GM18520 (cell line): ENCODE measurements at regions not wholly inside any gene's neighbourhood (a gene's known extent, or its start where the extent isn't known, plus 50 kb on each side); places are given as distances from the start of the nearest gene placed in this dataset.
"Not testable (repeated sequence)": the region's sequence is repeated elsewhere in the genome, so short reads cannot be mapped to it uniquely, and the experiment has no call there.

Source experiments
- ATAC-seq: cut with Tn5 transposase; IDR thresholded peaks from one replicate; pipeline ENCODE4 v1.9.1; 2021; ENCODE audit not compliant: unreplicated experiment

GRCh38 chrX:84856791-84857190 lies 146.9 kb upstream of the APOOL start:
- ATAC-seq = not testable (repeated sequence)

DNA sequence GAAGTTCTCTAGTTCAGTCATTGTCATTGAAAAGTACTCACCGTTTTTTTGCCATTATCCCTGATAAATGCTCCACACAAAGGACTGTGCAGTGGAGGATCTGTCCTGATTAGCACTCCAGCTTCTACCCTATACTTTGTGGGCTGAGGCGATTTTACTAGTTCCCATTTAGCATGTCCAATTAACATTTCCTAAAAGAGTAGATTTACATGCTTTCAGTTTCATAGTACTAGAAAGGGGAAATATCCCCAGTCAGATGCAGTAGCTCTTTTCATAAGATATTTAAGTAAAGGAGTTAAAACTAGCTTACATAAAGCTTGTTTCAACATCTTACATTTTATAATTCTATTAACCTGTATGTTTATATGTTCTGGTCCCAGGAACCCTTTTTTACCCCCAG lies 144.9 kb upstream of the APOOL start:
- not testable (repeated sequence) for ATAC-seq

GRCh38 chrX:84865113-84865512 lies 138.6 kb upstream of the APOOL start:
- no peak for ATAC-seq

DNA sequence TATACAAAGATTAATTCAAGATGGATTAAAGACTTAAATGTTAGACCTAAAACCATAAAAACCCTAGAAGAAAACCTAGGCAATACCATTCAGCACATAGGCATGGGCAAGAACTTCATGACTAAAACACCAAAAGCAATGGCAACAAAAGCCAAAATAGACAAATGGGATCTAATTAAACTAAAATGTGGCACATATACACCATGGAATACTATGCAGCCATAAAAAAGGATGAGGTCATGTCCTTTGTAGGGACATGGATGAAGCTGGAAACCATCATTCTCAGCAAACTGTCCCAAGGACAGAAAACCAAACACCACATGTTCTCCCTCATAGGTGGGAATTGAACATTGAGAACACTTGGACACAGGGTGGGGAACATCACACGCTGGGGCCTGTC lies 133.4 kb upstream of the APOOL start:
- not testable (repeated sequence) for ATAC-seq

- not testable (repeated sequence) for ATAC-seq
These were observed 131.4 kb upstream of the APOOL start for GRCh38 chrX:84872160-84872771.

DNA sequence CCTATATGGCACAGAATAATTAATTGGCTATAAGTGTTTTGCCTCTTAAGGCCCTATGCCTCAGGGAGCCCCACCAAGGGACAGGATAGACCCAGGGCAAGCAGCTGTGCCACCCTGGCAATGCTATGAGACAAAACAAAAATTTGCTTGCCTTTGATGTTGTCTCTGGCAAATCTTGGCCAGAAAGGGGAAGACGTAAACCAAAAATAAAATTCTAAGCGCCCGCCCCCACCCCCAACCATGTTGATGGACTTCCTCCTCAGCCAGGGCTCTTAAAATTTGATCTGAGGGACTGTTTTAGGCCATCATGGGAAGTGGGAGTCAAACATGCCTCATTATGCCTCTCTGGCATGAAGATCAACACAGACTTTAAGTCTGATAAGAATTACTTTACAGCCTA lies 130.5 kb upstream of the APOOL start:
- no peak for ATAC-seq

- ATAC-seq = no peak
These were observed 126.8 kb upstream of the APOOL start for GRCh38 chrX:84876876-84877275.

GRCh38 chrX:84893897-84894296 lies 109.8 kb upstream of the APOOL start:
- no peak for ATAC-seq

DNA sequence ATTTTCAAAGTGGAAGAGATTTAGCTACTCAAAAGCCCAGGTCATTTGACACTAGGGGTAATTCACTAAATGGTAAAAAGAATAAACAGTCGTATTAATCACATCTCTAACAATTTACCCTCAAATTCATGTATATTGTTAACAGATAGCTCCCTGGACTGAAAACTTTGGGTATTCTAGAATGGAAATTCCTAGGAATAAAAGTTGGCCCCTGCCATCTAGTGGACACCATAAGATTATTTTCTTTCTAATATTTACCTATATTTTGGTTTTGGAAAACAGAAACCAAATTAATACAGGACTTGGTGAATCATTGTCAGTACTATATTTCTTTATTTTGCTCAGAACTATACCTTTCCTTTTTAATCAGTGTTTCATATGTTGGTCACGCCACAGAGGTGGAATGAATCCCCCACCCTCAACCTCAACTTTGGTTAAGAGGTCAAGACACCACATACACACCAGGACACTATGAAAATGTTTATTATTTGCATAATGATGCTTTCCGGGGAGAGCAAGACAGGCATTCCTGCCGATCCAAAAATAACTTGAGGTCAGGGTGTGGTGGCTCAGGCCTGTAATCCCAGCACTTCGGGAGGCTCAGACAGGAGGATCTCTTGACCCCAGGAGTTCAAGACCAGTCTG lies 96.2 kb upstream of the APOOL start:
- no peak for ATAC-seq

GRCh38 chrX:84909151-84909550 lies 94.5 kb upstream of the APOOL start:
- no peak for ATAC-seq

GRCh38 chrX:84924624-84925023 lies 79.1 kb upstream of the APOOL start:
- ATAC-seq = no peak

DNA sequence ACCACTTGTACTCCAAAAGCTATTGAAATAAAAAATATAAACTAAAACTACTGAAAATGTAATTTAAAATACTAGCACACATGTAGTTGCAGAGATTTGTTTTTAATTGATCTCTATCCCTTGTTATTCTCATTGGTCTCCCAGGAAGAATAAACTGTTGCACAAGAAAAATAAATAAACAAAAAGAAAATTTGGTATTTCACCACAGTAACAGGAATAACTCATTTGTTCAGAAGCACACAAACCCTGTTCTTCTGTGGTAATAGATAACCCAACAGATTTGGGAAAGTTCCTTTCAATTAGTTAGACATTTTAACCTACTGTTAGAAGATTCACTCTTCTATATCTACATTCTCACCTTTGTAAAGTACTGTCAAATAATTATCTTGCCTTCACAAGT lies 70.9 kb upstream of the APOOL start:
- ATAC-seq = no peak

DNA sequence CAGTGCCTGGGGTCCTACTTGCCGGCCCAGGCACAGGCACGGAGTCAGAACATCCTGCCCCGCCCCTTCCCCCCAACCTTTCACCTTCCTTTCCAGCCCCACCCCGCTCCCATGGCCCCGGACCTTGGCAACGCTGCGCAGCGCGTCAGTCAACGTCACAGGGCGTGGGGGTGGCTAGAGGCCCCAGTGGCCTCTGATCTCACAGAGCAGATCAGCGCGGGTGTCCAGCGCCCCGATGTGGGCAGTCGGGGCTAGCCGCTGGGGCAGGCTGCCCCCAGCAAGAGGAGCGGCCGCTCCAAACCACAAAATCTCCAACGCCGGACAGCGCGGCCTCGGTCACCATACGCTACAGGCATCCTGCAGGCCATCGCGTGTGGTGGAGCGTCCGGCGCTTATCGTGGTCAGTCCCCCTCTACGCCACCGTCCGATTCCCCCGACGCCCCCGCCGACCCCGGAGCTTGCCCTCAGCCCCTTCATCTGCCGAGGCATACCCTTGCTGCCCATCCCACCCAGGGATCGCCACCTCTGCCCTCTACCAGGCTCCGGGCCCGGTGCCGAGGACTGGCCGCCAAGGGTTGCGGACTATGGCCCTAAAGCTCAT lies 69.6 kb upstream of the APOOL start:
- no peak for ATAC-seq
